CD4-positive, alpha-beta T cell treated with Interleukin-6 for 4 hours (primary cell): ENCODE measurements at regions not wholly inside any gene's neighbourhood (a gene's known extent, or its start where the extent isn't known, plus 50 kb on each side); places are given as distances from the start of the nearest gene placed in this dataset.
"Not testable (repeated sequence)": the region's sequence is repeated elsewhere in the genome, so short reads cannot be mapped to it uniquely, and the experiment has no call there.

Experiments
- DNase-seq: peaks from one replicate; pipeline ENCODE4 v3.0.0-alpha.2; 2020; ENCODE audit warnings: mixed read lengths

DNA sequence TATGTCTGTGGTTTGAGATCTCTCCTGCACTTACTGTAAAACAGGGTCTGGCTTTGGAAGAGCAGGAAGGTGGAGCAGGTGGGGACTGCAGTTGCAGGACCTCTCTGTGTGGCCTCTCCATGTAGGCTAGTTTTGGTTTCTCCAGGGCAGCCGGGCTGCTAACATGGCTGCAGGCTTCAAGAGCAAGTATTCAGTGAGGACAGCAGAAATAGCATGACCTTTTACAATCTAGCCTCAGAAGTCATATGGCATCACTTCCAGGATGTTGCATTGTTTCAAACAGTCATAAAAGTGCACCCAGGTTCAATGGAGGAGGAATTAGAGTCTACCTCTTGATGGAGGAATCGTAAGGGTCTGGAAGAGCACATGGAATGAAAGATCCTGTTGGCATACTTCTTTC lies 728.7 kb downstream of the NTRK3 start:
- no peak for DNase-seq

- DNase-seq, result no peak
These were observed 729.1 kb downstream of the NTRK3 start for GRCh38 chr15:87527416-87527815.

- DNase-seq, result no peak
These were observed 733.0 kb downstream of the NTRK3 start for GRCh38 chr15:87523516-87523915.

GRCh38 chr15:87522997-87523396 lies 733.5 kb downstream of the NTRK3 start:
- DNase-seq, result no peak

DNA sequence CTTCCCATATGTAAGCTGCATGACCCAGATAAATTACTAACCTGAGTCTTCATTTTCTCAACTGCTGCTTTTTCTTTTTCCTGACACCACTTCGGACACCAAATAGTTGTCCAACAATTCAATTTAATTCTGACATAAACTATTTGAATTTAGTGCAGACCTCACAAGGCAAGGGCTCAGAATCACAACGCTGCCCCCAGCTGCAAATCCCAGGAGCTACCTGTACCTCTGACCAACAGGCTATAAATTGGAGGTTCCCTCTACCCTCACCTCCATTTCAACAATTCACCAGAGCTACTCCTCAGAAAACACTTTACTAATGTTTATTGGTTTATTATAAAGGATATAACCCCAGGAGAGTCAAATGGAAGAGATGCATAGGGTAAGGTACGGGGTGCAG lies 737.6 kb downstream of the NTRK3 start:
- DNase-seq, result no peak

DNA sequence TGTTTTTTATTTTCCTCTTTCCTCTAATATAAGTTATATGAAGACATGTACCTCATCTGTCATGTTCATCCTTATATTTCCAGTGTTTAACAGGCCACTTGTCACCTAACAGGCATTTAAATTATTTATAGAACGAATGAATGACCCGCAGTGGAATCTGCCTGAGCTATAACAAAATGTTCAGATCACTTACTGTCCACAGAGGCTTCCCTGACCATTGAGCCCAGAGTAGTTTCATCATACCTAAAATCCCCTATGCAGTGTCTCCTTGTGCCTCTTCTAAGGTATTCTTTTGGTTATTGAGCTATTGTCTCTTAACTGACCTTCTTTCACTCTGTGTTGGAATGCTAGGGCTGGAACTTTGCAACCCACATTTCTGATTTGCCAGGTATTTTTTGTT lies 748.5 kb downstream of the NTRK3 start:
- no peak for DNase-seq

DNA sequence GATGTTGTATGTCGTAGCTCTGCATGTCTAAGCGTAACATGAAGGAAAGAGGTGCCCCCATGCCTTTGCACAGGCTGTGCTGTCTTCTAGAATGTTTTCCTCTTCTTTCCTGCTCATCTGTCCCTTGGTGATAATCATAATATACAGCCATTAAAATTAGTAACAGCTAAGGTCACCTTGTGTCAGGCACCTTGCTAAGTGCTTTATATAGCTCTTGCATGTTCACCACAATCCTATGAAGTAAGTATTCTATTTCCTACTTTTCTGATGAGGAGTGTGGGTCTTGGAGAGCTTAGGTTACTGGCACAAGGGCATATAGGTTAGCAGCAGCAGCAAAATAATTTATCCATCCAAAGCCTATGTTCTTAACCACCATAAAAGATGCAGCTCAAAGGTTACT lies 754.4 kb downstream of the NTRK3 start:
- no peak for DNase-seq

- no peak for DNase-seq
These were observed 756.3 kb downstream of the NTRK3 start for GRCh38 chr15:87500240-87500639.

- no peak for DNase-seq
These were observed 758.0 kb downstream of the NTRK3 start for GRCh38 chr15:87498560-87498959.

DNA sequence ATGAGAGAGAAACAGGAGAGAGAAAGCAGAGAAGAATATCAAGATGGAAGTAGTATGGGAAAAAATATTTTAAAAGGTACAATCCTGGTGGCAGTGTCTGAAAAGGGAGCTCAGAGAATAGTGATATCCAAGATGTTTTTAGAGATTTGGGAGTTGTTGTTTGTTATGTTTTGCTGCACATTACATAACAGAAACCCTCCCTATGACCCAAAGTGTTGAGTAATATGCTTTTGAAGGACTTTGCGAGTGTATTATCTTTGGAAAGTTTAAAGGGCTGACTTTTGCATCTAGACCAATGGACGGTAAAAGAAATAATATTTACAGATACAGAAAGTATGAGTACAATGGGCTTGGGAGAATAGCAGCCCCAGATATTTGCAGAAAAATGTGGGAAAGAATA lies 759.7 kb downstream of the NTRK3 start:
- no peak for DNase-seq

DNA sequence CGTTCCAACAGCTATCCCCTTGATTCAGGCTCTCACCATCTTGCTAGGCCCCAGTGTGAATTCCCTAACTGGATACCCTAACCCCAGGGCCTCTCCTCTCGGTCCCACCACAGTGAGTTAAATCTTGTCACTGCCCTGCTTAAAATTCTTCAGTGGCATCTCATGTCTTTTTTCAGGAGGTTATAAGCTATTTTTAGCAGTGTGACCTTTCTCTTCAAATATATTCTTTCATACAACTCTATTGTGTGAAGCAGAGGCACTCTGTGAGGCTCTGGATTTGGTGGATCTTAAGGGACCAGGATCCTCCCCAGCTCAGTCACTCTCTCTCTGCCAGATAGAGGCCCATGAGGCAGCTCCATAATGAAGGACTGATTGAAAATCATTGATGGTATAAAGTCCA lies 760.4 kb downstream of the NTRK3 start:
- no peak for DNase-seq

DNA sequence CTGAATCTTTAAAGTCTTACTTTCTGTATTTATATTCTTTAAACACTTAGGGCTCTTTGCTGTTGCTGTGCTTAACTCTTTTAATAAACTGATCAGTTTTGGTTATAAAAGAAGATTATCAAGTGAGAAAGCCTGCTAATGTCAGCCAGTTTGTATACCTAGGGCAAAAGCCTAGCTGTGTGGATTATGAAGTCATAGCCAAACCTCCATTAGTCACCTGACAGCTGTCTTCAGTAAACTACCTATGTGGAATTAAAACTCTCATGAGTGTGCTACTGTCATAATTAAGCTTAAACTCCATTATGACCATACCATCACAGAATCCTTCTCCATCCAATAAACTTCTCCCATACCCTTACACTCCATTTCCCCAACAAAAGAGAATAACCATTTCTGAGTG lies 762.7 kb downstream of the NTRK3 start:
- no peak for DNase-seq

GRCh38 chr15:87492321-87492720 lies 764.2 kb downstream of the NTRK3 start:
- no peak for DNase-seq

GRCh38 chr15:87490666-87491065 lies 765.9 kb downstream of the NTRK3 start:
- DNase-seq, result no peak

DNA sequence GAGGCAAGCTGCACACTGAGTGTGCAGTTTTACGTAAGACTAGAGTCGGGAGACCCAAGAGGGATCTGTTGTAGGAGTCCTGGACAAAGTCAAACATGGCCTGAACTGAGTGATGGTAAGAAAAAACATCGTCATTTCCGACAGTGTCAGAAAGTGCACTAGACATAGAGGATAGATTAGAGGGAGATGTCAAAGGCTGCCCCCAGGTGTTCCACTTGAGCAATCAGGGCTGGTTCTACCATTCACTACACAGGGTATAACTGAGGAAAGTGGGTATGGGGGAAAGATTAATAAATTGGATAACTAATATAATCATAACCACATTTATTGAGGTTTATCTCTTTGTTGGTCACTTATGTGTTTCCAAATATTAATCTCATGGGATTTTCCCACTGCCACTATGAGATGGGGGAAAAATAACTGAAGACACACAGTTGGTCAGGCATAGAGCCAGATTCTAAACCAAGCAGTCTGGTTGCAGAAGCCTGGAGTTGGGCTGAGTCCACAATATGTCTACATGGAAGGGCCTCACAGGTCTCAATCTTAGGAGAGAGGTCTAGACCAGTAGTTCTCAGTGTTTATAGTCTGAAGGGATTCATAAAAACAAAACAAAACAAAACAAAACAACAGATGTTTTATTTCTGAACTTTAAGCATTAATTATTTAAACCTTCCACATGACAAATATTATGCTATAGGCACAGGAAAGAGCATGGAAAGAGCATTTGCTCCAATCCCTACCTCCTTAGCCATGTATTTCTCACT lies 766.5 kb downstream of the NTRK3 start:
- no peak for DNase-seq

GRCh38 chr15:87489456-87489855 lies 767.1 kb downstream of the NTRK3 start:
- DNase-seq, result no peak

DNA sequence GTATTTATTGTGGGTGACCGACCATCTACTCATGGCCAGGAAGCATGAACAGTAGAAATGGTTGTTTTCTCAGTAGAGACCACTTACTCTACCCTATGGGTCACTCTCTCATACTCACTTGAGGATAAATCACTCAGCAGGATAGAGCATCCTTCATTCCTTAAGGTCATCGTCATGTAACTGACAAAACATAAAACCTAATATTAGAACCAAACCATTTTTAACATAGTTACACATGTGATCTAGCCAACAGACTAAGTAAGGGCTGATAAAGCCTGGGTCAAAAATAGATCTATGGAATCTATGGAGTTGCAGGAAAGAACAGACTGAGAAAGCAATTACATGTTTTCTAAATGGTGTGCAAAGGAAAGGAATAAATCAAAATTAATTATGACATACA lies 769.1 kb downstream of the NTRK3 start:
- no peak for DNase-seq

GRCh38 chr15:87483468-87483867 lies 773.1 kb downstream of the NTRK3 start:
- no peak for DNase-seq

DNA sequence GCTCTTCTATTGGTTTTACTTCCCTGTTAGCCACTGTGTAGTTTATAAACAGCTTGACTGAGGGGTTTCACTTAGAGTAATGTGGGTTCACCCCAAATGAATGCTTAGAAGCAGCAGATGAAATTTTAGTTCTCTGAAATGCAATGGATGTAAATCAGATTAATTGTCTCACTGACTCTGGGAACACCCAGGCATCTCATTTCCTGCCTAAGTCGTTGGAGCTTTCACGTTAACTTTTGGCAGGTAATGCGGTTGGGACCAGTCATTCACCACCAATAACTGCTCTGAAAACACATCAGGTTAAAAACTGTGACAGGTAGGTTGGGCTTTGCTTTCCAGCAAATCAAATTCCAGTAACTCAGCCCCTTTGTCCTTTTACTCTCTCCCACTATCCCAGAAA lies 775.4 kb downstream of the NTRK3 start:
- no peak for DNase-seq

DNA sequence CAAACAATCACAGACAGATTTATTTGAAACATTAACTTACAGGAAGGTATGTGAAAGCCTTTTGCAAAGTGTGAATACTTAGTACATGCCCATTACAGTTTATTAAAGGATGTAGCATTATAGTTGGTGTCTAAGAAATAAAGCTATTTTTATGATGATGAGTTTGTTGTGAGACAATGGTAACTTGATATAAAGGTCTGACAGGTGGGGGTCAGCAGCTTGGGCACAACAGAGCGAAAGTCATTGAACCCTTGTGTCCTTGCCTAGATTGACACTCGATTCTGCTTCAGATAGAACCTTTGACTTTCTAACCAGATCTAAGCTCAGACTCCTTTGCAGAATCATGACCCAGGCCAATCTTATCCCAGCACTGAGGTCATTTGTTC lies 777.9 kb downstream of the NTRK3 start:
- no peak for DNase-seq

GRCh38 chr15:87477737-87478686 lies 778.5 kb downstream of the NTRK3 start:
- DNase-seq, result no peak

- no peak for DNase-seq
These were observed 779.5 kb downstream of the NTRK3 start for GRCh38 chr15:87477026-87477425.

GRCh38 chr15:87470923-87471322 lies 785.6 kb downstream of the NTRK3 start:
- DNase-seq, result no peak

- not testable (repeated sequence) for DNase-seq
These were observed 792.6 kb downstream of the NTRK3 start for GRCh38 chr15:87463956-87464355.
